ENCODE measurements at regions not wholly inside any gene's neighbourhood (a gene's known extent, or its start where the extent isn't known, plus 50 kb on each side); places are given as distances from the start of the nearest gene placed in this dataset.

DNA sequence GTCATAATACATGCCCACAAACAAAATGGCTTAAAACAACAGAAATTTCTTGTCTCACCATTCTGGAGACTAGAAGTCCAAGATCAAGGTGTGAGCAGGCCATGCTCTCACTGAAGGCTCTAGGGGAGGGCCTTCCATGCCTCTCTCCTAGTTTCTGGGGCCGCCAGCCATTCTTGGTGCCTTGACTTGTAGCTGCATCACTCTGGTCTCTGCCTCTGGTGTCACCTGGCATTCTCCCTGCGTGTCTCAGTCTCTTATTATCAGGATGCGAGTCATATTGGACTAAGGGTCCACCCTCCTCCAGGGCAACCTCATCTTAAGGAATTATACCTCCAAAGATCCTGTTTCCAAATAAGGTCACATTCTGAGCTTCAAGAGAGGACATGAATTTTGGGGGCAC, 76.1 kb downstream of the KCNF1 start:
- no peaks in the 10 kb centered on the region for H3K36me3 Mint-ChIP-seq
- H3K4me2 ChIP-seq = no peak overlapping the region
- no peak overlapping the region for H3K4me3 Mint-ChIP-seq
- peaks cover 5% of the 10 kb centered on the region for H3K9me3 Mint-ChIP-seq
- no peak for DNase-seq (ENCODE audit: low spot score)
- no peaks in the 10 kb centered on the region for H3K79me2 ChIP-seq (ENCODE audit: low read depth)
- H3K27me3 Mint-ChIP-seq (ENCODE audit: insufficient read depth, low read depth) = peaks cover 4% of the 10 kb centered on the region
- no peaks in the 10 kb centered on the region for H4K20me1 ChIP-seq (ENCODE audit: low read depth)
- no peaks in the 10 kb centered on the region for H3F3A ChIP-seq (ENCODE audit: low read depth)
- H3K27me3 ChIP-seq = no peaks in the 10 kb centered on the region
- no peak overlapping the region for H2AFZ ChIP-seq (replicated peaks)
- H3K27ac Mint-ChIP-seq = no peak overlapping the region
- H3K36me3 ChIP-seq = no peaks in the 10 kb centered on the region
- peaks cover 17% of the 10 kb centered on the region for H3K4me1 Mint-ChIP-seq
- no peak overlapping the region for H3K27ac ChIP-seq
- H3K4me1 ChIP-seq = no peaks in the 10 kb centered on the region
- H3K4me3 ChIP-seq = no peak overlapping the region
- H3K9ac ChIP-seq = no peak overlapping the region
- TF ChIP-seq EZH2 (IDR thresholded peaks at IDR 0.05) (no peak), EZH2phosphoT487 (IDR thresholded peaks at IDR 0.05) (no peak)
- TF ChIP-seq, protein P1, sequence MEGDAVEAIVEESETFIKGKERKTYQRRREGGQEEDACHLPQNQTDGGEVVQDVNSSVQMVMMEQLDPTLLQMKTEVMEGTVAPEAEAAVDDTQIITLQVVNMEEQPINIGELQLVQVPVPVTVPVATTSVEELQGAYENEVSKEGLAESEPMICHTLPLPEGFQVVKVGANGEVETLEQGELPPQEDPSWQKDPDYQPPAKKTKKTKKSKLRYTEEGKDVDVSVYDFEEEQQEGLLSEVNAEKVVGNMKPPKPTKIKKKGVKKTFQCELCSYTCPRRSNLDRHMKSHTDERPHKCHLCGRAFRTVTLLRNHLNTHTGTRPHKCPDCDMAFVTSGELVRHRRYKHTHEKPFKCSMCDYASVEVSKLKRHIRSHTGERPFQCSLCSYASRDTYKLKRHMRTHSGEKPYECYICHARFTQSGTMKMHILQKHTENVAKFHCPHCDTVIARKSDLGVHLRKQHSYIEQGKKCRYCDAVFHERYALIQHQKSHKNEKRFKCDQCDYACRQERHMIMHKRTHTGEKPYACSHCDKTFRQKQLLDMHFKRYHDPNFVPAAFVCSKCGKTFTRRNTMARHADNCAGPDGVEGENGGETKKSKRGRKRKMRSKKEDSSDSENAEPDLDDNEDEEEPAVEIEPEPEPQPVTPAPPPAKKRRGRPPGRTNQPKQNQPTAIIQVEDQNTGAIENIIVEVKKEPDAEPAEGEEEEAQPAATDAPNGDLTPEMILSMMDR (IDR thresholded peaks at IDR 0.05) = no peak
- H3K9me3 ChIP-seq (ENCODE audit: low read depth) = no peaks in the 10 kb centered on the region

DNA sequence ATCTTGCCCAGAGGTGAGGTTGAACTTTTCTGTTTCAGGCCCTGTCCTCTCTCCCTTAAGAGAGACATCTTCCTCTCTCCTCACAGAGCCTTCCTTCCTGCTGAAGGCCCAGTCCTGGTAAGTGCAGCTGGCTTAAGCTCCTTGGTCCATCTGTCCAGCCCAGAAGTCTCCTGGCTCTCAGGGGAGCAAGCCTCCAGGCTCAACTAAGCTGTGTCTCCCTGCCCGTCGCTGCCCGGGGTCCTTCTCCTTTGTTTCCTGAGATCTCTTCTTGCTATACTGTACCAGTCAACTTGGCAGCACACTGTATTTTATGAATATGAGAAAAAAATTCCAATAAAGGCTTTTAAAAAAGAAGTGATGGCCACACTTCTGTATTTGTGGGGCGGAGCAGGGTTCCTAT, 77.4 kb downstream of the KCNF1 start:
- Histone ChIP-seq H3K9me3 (ENCODE audit: low read depth) (no peaks in the 10 kb centered on the region), H3K4me1 (no peaks in the 10 kb centered on the region), H3K36me3 (no peaks in the 10 kb centered on the region), H3K79me2 (ENCODE audit: low read depth) (no peaks in the 10 kb centered on the region), H3K4me3 (no peak overlapping the region), H4K20me1 (ENCODE audit: low read depth) (no peaks in the 10 kb centered on the region), H2AFZ (replicated peaks) (no peak overlapping the region), H3K27ac (no peak overlapping the region), H3K27me3 (no peaks in the 10 kb centered on the region), H3F3A (ENCODE audit: low read depth) (no peaks in the 10 kb centered on the region), H3K4me2 (no peak overlapping the region), H3K9ac (no peak overlapping the region)
- no peak for DNase-seq (ENCODE audit: low spot score)
- TF ChIP-seq EZH2 (IDR thresholded peaks at IDR 0.05) (no peak), EZH2phosphoT487 (IDR thresholded peaks at IDR 0.05) (no peak)
- TF ChIP-seq, protein P1 (IDR thresholded peaks at IDR 0.05) = no peak
- no peaks in the 10 kb centered on the region for H3K36me3 Mint-ChIP-seq
- H3K4me1 Mint-ChIP-seq = peaks cover 19% of the 10 kb centered on the region
- H3K27me3 Mint-ChIP-seq (ENCODE audit: insufficient read depth, low read depth) = peaks cover 5% of the 10 kb centered on the region
- H3K27ac Mint-ChIP-seq = no peak overlapping the region
- H3K4me3 Mint-ChIP-seq = no peak overlapping the region
- peaks cover 5% of the 10 kb centered on the region for H3K9me3 Mint-ChIP-seq

- TF ChIP-seq EZH2 (IDR thresholded peaks at IDR 0.05) = no peak
- TF ChIP-seq, protein P1 (IDR thresholded peaks at IDR 0.05) = no peak
- TF ChIP-seq EZH2phosphoT487 (IDR thresholded peaks at IDR 0.05) = no peak
- no peaks in the 10 kb centered on the region for H4K20me1 ChIP-seq (ENCODE audit: low read depth)
- H3F3A ChIP-seq (ENCODE audit: low read depth) = no peaks in the 10 kb centered on the region
- peaks cover 5% of the 10 kb centered on the region for H3K9me3 Mint-ChIP-seq
- H3K4me2 ChIP-seq = no peak overlapping the region
- no peaks in the 10 kb centered on the region for H3K79me2 ChIP-seq (ENCODE audit: low read depth)
- no peaks in the 10 kb centered on the region for H3K9me3 ChIP-seq (ENCODE audit: low read depth)
- no peak overlapping the region for H2AFZ ChIP-seq (replicated peaks)
- no peak overlapping the region for H3K27ac Mint-ChIP-seq
- H3K36me3 Mint-ChIP-seq = no peaks in the 10 kb centered on the region
- no peak overlapping the region for H3K4me3 Mint-ChIP-seq
- no peaks in the 10 kb centered on the region for H3K36me3 ChIP-seq
- H3K27ac ChIP-seq = no peak overlapping the region
- DNase-seq (ENCODE audit: low spot score) = no peak
- no peaks in the 10 kb centered on the region for H3K27me3 ChIP-seq
- H3K4me3 ChIP-seq = no peak overlapping the region
- no peaks in the 10 kb centered on the region for H3K4me1 ChIP-seq
- peaks cover 16% of the 10 kb centered on the region for H3K4me1 Mint-ChIP-seq
- H3K27me3 Mint-ChIP-seq (ENCODE audit: insufficient read depth, low read depth) = peaks cover 5% of the 10 kb centered on the region
- no peak overlapping the region for H3K9ac ChIP-seq
These were observed 78.0 kb downstream of the KCNF1 start for GRCh38 chr2:10989782-10990181.

Data from neural progenitor cell (in vitro differentiated cells).